ENCODE measurements at regions not wholly inside any gene's neighbourhood (a gene's known extent, or its start where the extent isn't known, plus 50 kb on each side); places are given as distances from the start of the nearest gene placed in this dataset.

DNA sequence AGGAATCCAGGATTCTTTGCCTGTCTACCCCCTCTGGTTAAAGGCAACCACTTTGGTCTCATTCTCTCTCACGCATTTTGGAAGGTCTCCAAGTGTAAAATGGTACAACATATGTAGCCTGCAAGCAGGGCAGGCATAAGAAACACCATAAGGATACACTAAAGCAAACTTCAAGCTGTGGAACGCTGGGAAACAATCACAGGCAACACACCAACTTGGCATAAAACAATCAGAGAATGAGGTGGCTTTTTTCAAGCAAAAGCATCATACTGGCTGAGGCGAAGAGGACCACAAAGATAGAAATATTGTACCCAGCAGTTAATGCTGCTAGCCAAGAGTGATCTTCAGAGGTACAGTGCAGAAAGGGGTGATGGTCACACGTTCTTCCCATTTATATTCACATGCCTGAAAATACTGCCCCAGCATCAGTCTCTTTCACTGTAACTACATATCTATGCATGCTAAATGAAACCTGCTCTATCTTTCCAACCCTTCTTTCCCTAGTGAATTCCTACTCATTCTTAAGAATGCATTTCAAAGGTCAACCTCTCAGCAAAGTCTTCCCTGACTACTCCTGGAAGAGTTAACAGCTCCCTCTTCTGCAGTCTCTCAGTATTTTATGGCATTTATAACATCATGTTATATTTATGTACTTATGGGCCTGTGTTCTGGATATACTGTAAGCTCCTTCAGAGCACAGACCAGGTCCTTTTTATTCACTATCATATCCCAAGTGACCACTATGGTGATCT, 71.9 kb upstream of the GALNT5 start:
- TF ChIP-seq CTCF (IDR thresholded peaks at IDR 0.05; ENCODE audit: low read depth, low read length, poor library complexity, severe bottlenecking) (no peak), EZH2phosphoT487 (IDR thresholded peaks at IDR 0.05; ENCODE audit: borderline replicate concordance, low read length) (no peak)

Data from DOHH2 (cell line).